ENCODE measurements at regions not wholly inside any gene's neighbourhood (a gene's known extent, or its start where the extent isn't known, plus 50 kb on each side); places are given as distances from the start of the nearest gene placed in this dataset.

GRCh38 chr2:145764631-145765030, 1244.7 kb upstream of the ZEB2 start:
- Histone ChIP-seq H3K79me2 (ENCODE audit: control insufficient read depth, insufficient read depth, low read length, unreplicated experiment) (no peaks in the 10 kb centered on the region), H2AFZ (ENCODE audit: low read length, unreplicated experiment) (no peak overlapping the region), H3K4me3 (ENCODE audit: low read depth, low read length) (no peak overlapping the region), H3K4me1 (ENCODE audit: control insufficient read depth, insufficient read depth, low read length, unreplicated experiment) (peaks cover 18% of the 10 kb centered on the region), H3K27ac (ENCODE audit: low read depth, low read length) (no peak overlapping the region), H3K36me3 (ENCODE audit: insufficient read depth, low read length) (no peaks in the 10 kb centered on the region), H3K27me3 (ENCODE audit: insufficient read depth, low read length) (no peaks in the 10 kb centered on the region)

DNA sequence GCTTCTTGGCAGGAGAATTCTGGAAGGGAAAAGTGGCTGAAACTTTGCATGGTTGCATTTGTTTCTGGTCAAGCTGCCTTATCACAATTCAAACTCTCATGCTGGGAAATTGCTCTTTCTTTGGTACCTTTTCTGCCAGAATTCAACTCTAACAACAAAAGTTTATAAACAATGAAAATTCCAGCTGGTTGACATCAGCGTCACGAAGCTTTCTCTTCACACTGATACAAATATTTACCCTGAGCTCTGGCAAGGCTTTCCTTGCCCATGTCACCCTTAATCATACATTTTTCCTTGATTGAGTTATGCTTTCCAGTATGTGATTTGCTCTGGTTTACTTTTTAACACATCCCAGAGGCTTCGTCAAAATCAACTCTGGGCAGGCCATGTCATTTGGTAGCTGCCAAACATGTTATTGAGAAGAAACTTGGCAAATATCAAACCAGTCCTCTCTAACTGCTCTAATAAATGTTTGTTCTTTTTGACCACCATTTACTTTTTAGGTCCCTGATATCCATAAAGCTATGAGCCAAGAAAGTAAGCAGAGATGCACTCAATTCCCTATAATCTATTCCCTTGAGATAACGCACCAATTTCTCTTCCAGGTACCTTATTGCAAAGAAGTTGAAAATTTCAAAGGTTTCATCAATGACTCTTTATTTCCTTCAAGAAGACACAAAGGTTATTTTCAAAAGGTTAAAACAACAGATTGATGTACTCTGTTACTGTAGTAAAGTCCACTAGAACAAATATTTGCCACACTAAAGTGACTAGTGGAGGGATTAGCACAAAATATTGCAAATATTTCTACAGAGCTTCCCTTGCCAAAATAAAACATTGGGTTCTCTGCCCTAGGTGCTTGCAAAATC, 1241.1 kb upstream of the ZEB2 start:
- Histone ChIP-seq H3K4me3 (ENCODE audit: low read depth, low read length) (peak overlapping the region; percentile 6; the same call in 1 of the 2 replicates), H3K36me3 (ENCODE audit: insufficient read depth, low read length) (no peaks in the 10 kb centered on the region), H3K27ac (ENCODE audit: low read depth, low read length) (peak overlapping the region; percentile 56), H2AFZ (ENCODE audit: low read length, unreplicated experiment) (peak overlapping the region; percentile 54), H3K79me2 (ENCODE audit: control insufficient read depth, insufficient read depth, low read length, unreplicated experiment) (no peaks in the 10 kb centered on the region), H3K27me3 (ENCODE audit: insufficient read depth, low read length) (no peaks in the 10 kb centered on the region), H3K4me1 (ENCODE audit: control insufficient read depth, insufficient read depth, low read length, unreplicated experiment) (peaks cover 33% of the 10 kb centered on the region)

DNA sequence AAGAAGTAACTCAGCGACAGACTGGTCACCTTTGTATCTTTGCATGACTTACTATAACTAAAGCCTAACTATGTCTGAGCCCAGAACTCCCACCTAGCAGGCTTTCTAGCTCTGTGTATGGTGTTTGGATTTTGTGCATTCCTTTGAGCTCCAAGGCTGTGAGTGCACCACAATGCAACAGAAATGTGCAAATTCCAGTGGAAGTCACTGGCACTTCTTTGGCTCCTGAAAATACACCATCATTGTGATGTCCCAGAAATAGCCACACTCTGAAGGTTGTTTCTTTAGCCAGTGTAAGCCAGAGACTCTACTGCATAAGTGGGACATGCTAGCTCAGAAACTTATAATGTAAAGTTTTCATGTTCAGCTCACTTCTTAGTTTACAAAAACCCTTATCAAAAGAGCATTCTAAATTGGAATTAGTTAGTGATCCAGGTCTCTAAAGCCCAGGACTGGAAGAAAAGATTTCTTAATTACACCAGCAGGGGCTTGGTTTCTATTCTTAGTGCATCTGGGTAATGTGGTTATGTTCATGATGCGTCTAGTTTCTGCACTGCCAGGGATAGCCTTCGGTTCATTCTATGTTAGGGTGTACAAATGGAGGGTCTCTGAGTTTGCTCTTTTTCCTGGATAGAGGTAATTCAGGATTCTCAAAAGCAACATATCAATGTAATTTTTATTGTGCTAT, 1239.5 kb upstream of the ZEB2 start:
- Histone ChIP-seq H3K4me1 (ENCODE audit: control insufficient read depth, insufficient read depth, low read length, unreplicated experiment) (peaks cover 30% of the 10 kb centered on the region), H3K27me3 (ENCODE audit: insufficient read depth, low read length) (no peaks in the 10 kb centered on the region), H3K36me3 (ENCODE audit: insufficient read depth, low read length) (no peaks in the 10 kb centered on the region), H2AFZ (ENCODE audit: low read length, unreplicated experiment) (no peak overlapping the region), H3K4me3 (ENCODE audit: low read depth, low read length) (no peak overlapping the region), H3K27ac (ENCODE audit: low read depth, low read length) (no peak overlapping the region), H3K79me2 (ENCODE audit: control insufficient read depth, insufficient read depth, low read length, unreplicated experiment) (no peaks in the 10 kb centered on the region)

GRCh38 chr2:145757503-145758246, 1237.8 kb upstream of the ZEB2 start:
- no peaks in the 10 kb centered on the region for H3K79me2 ChIP-seq (ENCODE audit: control insufficient read depth, insufficient read depth, low read length, unreplicated experiment)
- peak overlapping the region; percentile 48 for H2AFZ ChIP-seq (ENCODE audit: low read length, unreplicated experiment)
- H3K4me3 ChIP-seq (ENCODE audit: low read depth, low read length) = 0 out of 2 replicates have a peak overlapping the region, but pooled peaks have one; percentile 17
- no peaks in the 10 kb centered on the region for H3K27me3 ChIP-seq (ENCODE audit: insufficient read depth, low read length)
- H3K27ac ChIP-seq (ENCODE audit: low read depth, low read length) = no peak overlapping the region
- peaks cover 42% of the 10 kb centered on the region for H3K4me1 ChIP-seq (ENCODE audit: control insufficient read depth, insufficient read depth, low read length, unreplicated experiment)
- H3K36me3 ChIP-seq (ENCODE audit: insufficient read depth, low read length) = no peaks in the 10 kb centered on the region

DNA sequence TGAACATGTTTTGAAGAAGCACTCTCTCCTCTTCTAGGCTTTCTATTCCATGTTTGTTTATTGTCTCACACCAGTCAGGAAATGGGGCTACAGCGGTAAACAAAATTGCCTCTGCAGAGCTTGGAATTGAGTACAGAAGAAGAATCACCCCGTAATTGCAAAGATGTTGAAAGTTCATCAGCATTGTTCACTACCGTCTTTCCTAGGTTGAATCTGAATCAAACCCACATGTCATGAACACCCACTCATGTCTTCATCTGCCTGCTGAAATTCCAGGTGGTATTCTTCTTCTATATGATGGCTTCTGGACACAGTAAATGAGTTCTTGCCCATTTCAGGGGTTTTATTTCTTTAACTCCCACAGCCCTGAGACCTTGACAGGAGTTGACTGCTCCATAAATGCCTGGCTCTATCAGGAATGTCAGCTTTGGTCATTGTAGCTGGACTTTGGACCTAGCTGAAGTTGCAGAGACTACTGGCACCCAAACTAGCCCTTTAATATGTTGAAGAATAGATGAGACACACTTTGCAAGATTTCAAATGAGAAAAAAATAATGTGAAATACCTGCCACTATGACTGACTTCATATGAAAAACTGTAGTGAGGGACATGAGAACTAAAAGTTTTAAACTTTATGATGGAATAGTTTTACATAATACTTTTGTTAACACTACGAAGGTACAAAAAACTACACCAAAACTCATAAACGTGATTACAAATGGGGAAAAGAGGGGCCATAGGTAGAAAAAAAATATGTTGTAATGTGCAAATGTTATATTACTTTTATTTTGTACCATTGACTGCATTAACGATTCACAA, 1235.3 kb upstream of the ZEB2 start:
- Histone ChIP-seq H3K79me2 (ENCODE audit: control insufficient read depth, insufficient read depth, low read length, unreplicated experiment) (no peaks in the 10 kb centered on the region), H3K36me3 (ENCODE audit: insufficient read depth, low read length) (no peaks in the 10 kb centered on the region), H2AFZ (ENCODE audit: low read length, unreplicated experiment) (no peak overlapping the region), H3K27ac (ENCODE audit: low read depth, low read length) (no peak overlapping the region), H3K4me1 (ENCODE audit: control insufficient read depth, insufficient read depth, low read length, unreplicated experiment) (peaks cover 52% of the 10 kb centered on the region), H3K4me3 (ENCODE audit: low read depth, low read length) (no peak overlapping the region), H3K27me3 (ENCODE audit: insufficient read depth, low read length) (no peaks in the 10 kb centered on the region)

- H3K79me2 ChIP-seq (ENCODE audit: control insufficient read depth, insufficient read depth, low read length, unreplicated experiment) = no peaks in the 10 kb centered on the region
These were observed 1234.0 kb upstream of the ZEB2 start for GRCh38 chr2:145753966-145754365.

DNA sequence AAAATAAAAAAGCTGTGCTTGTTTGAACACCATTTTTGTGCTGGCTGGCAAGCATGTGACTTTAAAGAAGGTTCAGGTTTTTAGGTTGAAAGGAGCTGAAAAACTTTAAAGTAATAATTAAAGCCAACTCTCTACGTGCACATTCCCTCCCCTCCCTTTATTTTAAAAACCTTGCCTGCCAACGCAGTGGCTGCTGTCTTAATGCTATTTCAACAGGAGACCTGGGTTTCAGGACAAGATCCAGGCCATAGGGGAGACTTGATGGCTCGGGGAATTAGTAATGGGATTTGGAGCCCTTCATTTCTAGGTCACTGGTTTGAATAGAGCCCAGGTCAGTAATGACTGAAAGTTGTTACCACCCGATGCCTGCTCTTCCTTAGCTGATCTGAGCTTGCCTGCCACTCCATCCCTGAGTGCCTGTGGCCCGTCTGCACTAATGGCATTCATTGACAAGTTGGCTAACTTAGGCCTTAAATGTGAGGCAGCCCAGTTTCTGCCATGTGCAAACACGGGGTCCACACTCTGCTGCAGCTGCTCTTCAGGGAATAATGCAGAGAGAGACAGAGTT, 1233.2 kb upstream of the ZEB2 start:
- no peaks in the 10 kb centered on the region for H3K79me2 ChIP-seq (ENCODE audit: control insufficient read depth, insufficient read depth, low read length, unreplicated experiment)
- peak overlapping the region; percentile 92 for H2AFZ ChIP-seq (ENCODE audit: low read length, unreplicated experiment)
- H3K27ac ChIP-seq (ENCODE audit: low read depth, low read length) = peak overlapping the region; percentile 78
- H3K4me3 ChIP-seq (ENCODE audit: low read depth, low read length) = 0 out of 2 replicates have a peak overlapping the region, but pooled peaks have one; percentile 3
- H3K4me1 ChIP-seq (ENCODE audit: control insufficient read depth, insufficient read depth, low read length, unreplicated experiment) = peaks cover 41% of the 10 kb centered on the region
- H3K36me3 ChIP-seq (ENCODE audit: insufficient read depth, low read length) = no peaks in the 10 kb centered on the region
- H3K27me3 ChIP-seq (ENCODE audit: insufficient read depth, low read length) = no peaks in the 10 kb centered on the region

More at GRCh38 chr2:145753966-145754365, 1234.0 kb upstream of the ZEB2 start:
- Histone ChIP-seq H3K27me3 (ENCODE audit: insufficient read depth, low read length) (no peaks in the 10 kb centered on the region), H3K4me3 (ENCODE audit: low read depth, low read length) (no peak overlapping the region), H2AFZ (ENCODE audit: low read length, unreplicated experiment) (peak overlapping the region; percentile 92), H3K27ac (ENCODE audit: low read depth, low read length) (no peak overlapping the region), H3K4me1 (ENCODE audit: control insufficient read depth, insufficient read depth, low read length, unreplicated experiment) (peaks cover 48% of the 10 kb centered on the region), H3K36me3 (ENCODE audit: insufficient read depth, low read length) (no peaks in the 10 kb centered on the region)

DNA sequence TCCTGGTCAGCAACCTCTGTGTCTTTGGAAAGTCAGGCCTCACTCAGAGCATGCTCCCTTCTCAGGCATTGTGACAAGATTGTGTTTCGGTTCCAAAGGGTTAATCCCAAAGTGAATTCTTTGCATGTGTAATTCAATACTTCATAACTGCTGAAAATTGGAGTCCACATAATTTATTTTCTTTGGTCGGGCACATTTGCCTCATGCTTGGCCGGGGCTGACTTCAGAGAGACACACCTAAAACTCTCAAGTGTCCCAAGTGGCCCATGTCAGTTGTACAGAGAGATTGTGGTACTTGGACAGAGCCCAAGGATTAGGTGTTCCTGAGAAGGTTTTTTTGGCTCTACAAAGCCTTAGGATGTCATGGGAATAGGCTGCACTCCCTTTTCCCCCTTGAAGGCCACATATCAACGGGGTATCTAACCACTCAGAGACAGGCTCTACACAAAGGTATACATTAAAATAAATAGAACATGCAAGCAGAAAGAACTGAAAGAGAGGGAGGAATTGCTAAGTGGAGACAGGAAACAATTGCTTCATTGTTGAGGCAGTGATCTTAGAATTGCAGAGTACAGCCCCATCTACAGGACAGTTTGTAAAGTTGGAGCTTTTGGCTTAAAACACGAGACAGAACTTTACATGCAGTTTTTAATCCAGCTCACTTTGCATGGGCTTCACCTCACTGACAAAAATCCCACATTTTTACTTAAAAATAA, 1232.3 kb upstream of the ZEB2 start:
- peak overlapping the region; percentile 92 for H2AFZ ChIP-seq (ENCODE audit: low read length, unreplicated experiment)
- peak overlapping the region; percentile 20 for H3K4me3 ChIP-seq (ENCODE audit: low read depth, low read length)
- H3K36me3 ChIP-seq (ENCODE audit: insufficient read depth, low read length) = no peaks in the 10 kb centered on the region
- no peaks in the 10 kb centered on the region for H3K27me3 ChIP-seq (ENCODE audit: insufficient read depth, low read length)
- H3K27ac ChIP-seq (ENCODE audit: low read depth, low read length) = peak overlapping the region; percentile 78
- H3K4me1 ChIP-seq (ENCODE audit: control insufficient read depth, insufficient read depth, low read length, unreplicated experiment) = peaks cover 34% of the 10 kb centered on the region
- no peaks in the 10 kb centered on the region for H3K79me2 ChIP-seq (ENCODE audit: control insufficient read depth, insufficient read depth, low read length, unreplicated experiment)

- Histone ChIP-seq H3K27me3 (ENCODE audit: insufficient read depth, low read length) (no peaks in the 10 kb centered on the region), H3K4me3 (ENCODE audit: low read depth, low read length) (peak overlapping the region; percentile 20), H3K27ac (ENCODE audit: low read depth, low read length) (peak overlapping the region; percentile 78), H2AFZ (ENCODE audit: low read length, unreplicated experiment) (peak overlapping the region; percentile 90), H3K79me2 (ENCODE audit: control insufficient read depth, insufficient read depth, low read length, unreplicated experiment) (no peaks in the 10 kb centered on the region), H3K4me1 (ENCODE audit: control insufficient read depth, insufficient read depth, low read length, unreplicated experiment) (peaks cover 33% of the 10 kb centered on the region), H3K36me3 (ENCODE audit: insufficient read depth, low read length) (no peaks in the 10 kb centered on the region)
These were observed 1231.7 kb upstream of the ZEB2 start for GRCh38 chr2:145751629-145752028.
